ENCODE measurements at regions not wholly inside any gene's neighbourhood (a gene's known extent, or its start where the extent isn't known, plus 50 kb on each side); places are given as distances from the start of the nearest gene placed in this dataset.

DNA sequence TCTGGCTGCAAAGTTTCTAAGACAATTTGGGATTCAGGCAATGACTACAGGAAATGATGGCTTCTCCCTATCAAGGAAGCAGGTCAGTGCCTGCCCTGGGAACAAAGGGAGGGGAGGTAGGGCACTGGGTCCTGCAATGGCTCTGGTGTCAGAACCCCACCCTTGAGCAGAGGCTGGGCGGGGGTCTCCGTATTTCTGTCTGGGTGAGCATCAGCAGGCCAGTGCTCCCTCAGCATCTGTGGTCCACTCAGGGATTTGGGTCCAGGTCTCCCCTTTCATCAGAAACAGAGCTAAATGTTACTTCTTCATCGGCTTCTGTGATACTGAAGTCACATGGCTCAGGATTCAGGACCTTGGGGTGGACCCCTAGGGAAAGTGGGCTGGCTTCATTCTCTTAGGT lies 195.5 kb upstream of the CDH5 start:
- Histone ChIP-seq H3K4me3 (no peak overlapping the region), H3K4me1 (peaks cover 0 to 7% (median 3%) of the 10 kb centered on the region in 4 donors), H3K27me3 (no peaks in the 10 kb centered on the region), H3K27ac (replicated peaks in 1 of 4) (no peak overlapping the region), H3K9me3 (no peaks in the 10 kb centered on the region), H3K36me3 (no peaks in the 10 kb centered on the region)
- WGBS: 82% methylated on average over 3 of the region's 3 CpGs
- TF ChIP-seq, protein P1, sequence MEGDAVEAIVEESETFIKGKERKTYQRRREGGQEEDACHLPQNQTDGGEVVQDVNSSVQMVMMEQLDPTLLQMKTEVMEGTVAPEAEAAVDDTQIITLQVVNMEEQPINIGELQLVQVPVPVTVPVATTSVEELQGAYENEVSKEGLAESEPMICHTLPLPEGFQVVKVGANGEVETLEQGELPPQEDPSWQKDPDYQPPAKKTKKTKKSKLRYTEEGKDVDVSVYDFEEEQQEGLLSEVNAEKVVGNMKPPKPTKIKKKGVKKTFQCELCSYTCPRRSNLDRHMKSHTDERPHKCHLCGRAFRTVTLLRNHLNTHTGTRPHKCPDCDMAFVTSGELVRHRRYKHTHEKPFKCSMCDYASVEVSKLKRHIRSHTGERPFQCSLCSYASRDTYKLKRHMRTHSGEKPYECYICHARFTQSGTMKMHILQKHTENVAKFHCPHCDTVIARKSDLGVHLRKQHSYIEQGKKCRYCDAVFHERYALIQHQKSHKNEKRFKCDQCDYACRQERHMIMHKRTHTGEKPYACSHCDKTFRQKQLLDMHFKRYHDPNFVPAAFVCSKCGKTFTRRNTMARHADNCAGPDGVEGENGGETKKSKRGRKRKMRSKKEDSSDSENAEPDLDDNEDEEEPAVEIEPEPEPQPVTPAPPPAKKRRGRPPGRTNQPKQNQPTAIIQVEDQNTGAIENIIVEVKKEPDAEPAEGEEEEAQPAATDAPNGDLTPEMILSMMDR (IDR thresholded peaks at IDR 0.05): no peak
- TF ChIP-seq EP300 (IDR thresholded peaks at IDR 0.05) (no peak), POLR2A (IDR thresholded peaks at IDR 0.05; ENCODE audit: low read depth) (no peak), POLR2AphosphoS5 (IDR thresholded peaks at IDR 0.05) (no peak)
- intact Hi-C loops (cut with DNase I): no loop called here
- DNase-seq (ENCODE audit: extremely low spot score): no peak

DNA sequence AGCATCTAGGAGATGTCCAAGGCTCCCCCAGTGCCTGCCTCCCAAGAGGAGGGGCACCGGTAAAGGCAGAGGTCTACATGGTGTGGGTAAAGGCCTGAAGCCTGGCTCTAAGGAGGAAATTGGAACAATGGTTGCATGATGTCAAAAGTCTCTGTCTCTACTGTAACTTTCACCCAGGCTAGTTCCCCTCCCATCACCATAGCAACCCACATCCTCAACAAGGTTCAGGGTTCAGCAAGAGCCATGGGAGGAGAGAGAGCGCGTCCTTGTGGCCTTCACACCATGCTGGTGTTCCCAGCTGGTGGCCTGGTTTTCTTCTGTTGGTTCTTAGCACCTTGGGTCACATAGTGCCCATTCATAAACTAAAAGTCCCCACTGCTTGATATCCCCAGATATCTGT lies 196.7 kb upstream of the CDH5 start:
- TF ChIP-seq POLR2AphosphoS5 (IDR thresholded peaks at IDR 0.05) (no peak), POLR2A (IDR thresholded peaks at IDR 0.05; ENCODE audit: low read depth) (no peak), EP300 (IDR thresholded peaks at IDR 0.05) (no peak)
- TF ChIP-seq, protein P1 (IDR thresholded peaks at IDR 0.05): no peak
- intact Hi-C loops (cut with DNase I): no loop called here
- 92% methylated on average over 3 of the region's 3 CpGs for WGBS
- no peak for DNase-seq (ENCODE audit: extremely low spot score)
- Histone ChIP-seq H3K27me3 (no peaks in the 10 kb centered on the region), H3K4me1 (peaks cover 0 to 19% (median 9%) of the 10 kb centered on the region in 4 donors), H3K36me3 (no peaks in the 10 kb centered on the region), H3K4me3 (no peak overlapping the region), H3K27ac (replicated peaks in 1 of 4) (no peak overlapping the region), H3K9me3 (peaks cover 0 to 3% (median 0%) of the 10 kb centered on the region in 4 donors)

DNA sequence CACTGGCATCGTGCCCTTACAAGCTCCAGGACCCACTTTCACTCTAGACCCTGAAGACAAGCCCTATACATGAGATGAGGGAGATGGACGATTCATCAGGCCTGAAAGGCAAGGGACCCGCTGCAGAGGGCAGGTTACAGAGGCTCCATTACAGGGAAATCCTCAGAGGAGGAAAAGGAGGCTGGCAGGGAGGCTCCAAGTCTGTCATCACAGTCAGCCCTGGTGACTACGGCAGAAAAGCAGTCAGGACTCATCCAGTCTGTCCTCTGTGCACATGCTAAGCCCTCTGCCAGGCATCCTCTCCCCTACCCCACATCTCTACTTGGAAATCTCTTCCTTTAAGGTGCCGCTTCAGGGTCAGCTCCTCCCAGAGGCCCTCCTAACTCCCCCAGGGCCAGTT lies 197.7 kb upstream of the CDH5 start:
- TF ChIP-seq, protein P1 (IDR thresholded peaks at IDR 0.05): no peak
- TF ChIP-seq POLR2A (IDR thresholded peaks at IDR 0.05; ENCODE audit: low read depth): no peak
- TF ChIP-seq POLR2AphosphoS5 (IDR thresholded peaks at IDR 0.05): no peak
- no peak for TF ChIP-seq EP300 (IDR thresholded peaks at IDR 0.05)
- intact Hi-C loops (cut with DNase I): no loop called here
- H3K4me1 ChIP-seq: peaks cover 0 to 27% (median 13%) of the 10 kb centered on the region in 4 donors
- peaks cover 0 to 3% (median 0%) of the 10 kb centered on the region in 4 donors for H3K9me3 ChIP-seq
- H3K36me3 ChIP-seq: no peaks in the 10 kb centered on the region
- WGBS: 90% methylated on average over 5 of the region's 5 CpGs
- H3K4me3 ChIP-seq: no peak overlapping the region
- H3K27me3 ChIP-seq: no peaks in the 10 kb centered on the region
- DNase-seq (ENCODE audit: extremely low spot score): no peak
- H3K27ac ChIP-seq (replicated peaks in 1 of 4): no peak overlapping the region

DNA sequence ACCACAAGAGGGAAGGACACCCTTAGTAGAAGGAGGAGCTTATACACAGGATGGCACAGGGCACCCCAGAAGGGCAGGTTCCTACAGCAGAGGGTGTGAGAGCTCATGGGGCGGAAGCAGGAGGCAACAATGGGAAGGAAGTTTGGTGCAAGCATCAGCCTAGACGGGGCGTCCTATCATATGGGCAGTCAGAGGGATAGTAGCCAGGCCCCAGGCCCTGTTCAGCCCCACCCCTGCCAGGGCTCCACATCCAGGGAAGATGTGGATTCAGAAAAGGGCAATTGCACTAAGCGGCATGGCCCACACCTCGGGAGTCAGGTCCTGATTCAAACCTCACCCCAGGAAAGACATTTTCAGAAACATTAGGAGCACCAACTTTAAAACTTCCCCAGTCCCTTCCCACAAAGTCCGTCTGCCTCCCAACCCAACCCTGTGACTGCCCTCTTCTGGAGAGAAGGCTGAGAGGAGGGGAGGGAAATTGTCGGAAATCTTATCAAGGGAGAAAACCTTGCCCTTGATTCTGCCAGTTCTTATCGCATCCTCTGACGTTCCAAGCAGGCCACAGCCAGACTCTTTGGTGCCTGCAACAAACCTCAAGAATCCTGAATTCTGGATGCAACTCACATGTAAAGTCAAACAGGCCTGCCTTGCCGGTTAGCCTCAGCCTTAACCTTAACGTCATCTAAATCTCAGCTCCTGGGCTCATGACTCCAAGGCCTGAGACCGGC lies 198.8 kb upstream of the CDH5 start:
- TF ChIP-seq, protein P1 (IDR thresholded peaks at IDR 0.05): no peak
- no peak for TF ChIP-seq POLR2A (IDR thresholded peaks at IDR 0.05; ENCODE audit: low read depth)
- no peak for TF ChIP-seq POLR2AphosphoS5 (IDR thresholded peaks at IDR 0.05)
- TF ChIP-seq EP300 (IDR thresholded peaks at IDR 0.05): no peak
- no peaks in the 10 kb centered on the region for H3K27me3 ChIP-seq
- WGBS: 87% methylated on average over 12 of the region's 12 CpGs
- intact Hi-C loops (cut with DNase I): no loop called here
- no peak overlapping the region for H3K4me3 ChIP-seq
- DNase-seq (ENCODE audit: extremely low spot score): no peak
- H3K36me3 ChIP-seq: no peaks in the 10 kb centered on the region
- H3K27ac ChIP-seq (replicated peaks in 1 of 4): no peak overlapping the region
- peaks cover 0 to 27% (median 13%) of the 10 kb centered on the region in 4 donors for H3K4me1 ChIP-seq
- peaks cover 0 to 3% (median 0%) of the 10 kb centered on the region in 4 donors for H3K9me3 ChIP-seq
